ENCODE measurements at regions not wholly inside any gene's neighbourhood (a gene's known extent, or its start where the extent isn't known, plus 50 kb on each side); places are given as distances from the start of the nearest gene placed in this dataset.

DNA sequence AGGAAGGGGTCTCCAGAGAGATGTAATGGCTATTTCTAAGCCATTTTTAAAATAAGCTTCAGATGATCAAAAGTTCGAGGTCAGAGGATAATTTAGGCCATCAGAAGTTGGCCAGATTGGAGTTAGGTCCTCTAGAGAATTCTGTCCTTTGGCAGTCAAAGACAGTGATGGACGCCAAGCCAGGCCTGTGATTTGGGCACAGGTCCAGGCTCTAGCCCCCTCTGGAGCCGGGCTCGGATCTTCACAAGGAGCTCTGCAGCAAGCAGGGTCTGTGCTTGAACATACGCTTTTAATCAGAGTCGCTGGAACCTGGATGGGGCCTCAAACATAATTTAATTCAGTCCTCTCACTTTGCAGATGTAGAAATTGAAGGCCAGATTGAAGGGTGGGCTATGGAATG lies 151.4 kb upstream of the BCL6 start:
- Histone ChIP-seq H3K4me1 (peaks cover 0 to 2% (median 0%) of the 10 kb centered on the region in 6 donors), H3K9me3 (no peaks in the 10 kb centered on the region), H3K4me3 (no peak overlapping the region), H3K27ac (no peak overlapping the region), H3K27me3 (replicated peaks in 1 of 7) (peaks cover 0 to 7% (median 0%) of the 10 kb centered on the region in 7 donors), H3K36me3 (no peaks in the 10 kb centered on the region)
- TF ChIP-seq, protein P1, sequence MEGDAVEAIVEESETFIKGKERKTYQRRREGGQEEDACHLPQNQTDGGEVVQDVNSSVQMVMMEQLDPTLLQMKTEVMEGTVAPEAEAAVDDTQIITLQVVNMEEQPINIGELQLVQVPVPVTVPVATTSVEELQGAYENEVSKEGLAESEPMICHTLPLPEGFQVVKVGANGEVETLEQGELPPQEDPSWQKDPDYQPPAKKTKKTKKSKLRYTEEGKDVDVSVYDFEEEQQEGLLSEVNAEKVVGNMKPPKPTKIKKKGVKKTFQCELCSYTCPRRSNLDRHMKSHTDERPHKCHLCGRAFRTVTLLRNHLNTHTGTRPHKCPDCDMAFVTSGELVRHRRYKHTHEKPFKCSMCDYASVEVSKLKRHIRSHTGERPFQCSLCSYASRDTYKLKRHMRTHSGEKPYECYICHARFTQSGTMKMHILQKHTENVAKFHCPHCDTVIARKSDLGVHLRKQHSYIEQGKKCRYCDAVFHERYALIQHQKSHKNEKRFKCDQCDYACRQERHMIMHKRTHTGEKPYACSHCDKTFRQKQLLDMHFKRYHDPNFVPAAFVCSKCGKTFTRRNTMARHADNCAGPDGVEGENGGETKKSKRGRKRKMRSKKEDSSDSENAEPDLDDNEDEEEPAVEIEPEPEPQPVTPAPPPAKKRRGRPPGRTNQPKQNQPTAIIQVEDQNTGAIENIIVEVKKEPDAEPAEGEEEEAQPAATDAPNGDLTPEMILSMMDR (IDR thresholded peaks at IDR 0.05 in 8 of 11, conservative IDR thresholded peaks at IDR 0.05 in 3 of 11) = no peak
- TF ChIP-seq POLR2A (IDR thresholded peaks at IDR 0.05) (no peak), POLR2AphosphoS5 (IDR thresholded peaks at IDR 0.05) (no peak)
- no peak for DNase-seq
- intact Hi-C loops (cut with DNase I; ENCODE audit: low total_unique reads) = no loop called here
- 75 to 95% (median 84%) methylated on average over 6 of the region's 6 CpGs for WGBS, 5 donors

DNA sequence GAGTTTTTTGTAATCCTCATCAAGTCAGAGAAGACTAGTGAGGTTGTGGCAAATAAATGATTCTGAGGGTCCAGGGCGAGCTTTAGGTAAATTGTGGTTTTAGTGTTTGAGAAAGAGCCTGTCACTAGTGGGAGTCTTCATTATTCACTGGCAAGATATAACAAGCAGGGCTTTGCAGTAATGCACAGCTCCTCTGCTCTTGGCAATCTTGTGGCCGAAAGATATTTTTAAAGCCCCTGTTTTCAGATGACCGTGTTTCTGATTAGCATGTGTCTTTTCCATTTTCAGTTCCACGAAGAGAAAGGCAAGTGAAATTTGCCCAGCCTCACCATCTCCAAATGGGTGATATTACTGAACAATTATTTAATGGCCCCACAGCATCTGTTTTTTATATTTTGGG lies 154.0 kb upstream of the BCL6 start:
- TF ChIP-seq POLR2A (IDR thresholded peaks at IDR 0.05) (no peak), POLR2AphosphoS5 (IDR thresholded peaks at IDR 0.05) (no peak)
- TF ChIP-seq, protein P1 (IDR thresholded peaks at IDR 0.05 in 8 of 11, conservative IDR thresholded peaks at IDR 0.05 in 3 of 11) = no peak
- 79 to 85% (median 81%) methylated on average over 4 of the region's 4 CpGs for WGBS, 5 donors
- Histone ChIP-seq H3K9me3 (no peaks in the 10 kb centered on the region), H3K27ac (no peak overlapping the region), H3K36me3 (no peaks in the 10 kb centered on the region), H3K4me3 (no peak overlapping the region), H3K27me3 (replicated peaks in 1 of 7) (peaks cover 0 to 7% (median 0%) of the 10 kb centered on the region in 7 donors), H3K4me1 (peaks cover 0 to 4% (median 0%) of the 10 kb centered on the region in 6 donors)
- no peak for DNase-seq
- intact Hi-C loops (cut with DNase I; ENCODE audit: low total_unique reads) = no loop called here

DNA sequence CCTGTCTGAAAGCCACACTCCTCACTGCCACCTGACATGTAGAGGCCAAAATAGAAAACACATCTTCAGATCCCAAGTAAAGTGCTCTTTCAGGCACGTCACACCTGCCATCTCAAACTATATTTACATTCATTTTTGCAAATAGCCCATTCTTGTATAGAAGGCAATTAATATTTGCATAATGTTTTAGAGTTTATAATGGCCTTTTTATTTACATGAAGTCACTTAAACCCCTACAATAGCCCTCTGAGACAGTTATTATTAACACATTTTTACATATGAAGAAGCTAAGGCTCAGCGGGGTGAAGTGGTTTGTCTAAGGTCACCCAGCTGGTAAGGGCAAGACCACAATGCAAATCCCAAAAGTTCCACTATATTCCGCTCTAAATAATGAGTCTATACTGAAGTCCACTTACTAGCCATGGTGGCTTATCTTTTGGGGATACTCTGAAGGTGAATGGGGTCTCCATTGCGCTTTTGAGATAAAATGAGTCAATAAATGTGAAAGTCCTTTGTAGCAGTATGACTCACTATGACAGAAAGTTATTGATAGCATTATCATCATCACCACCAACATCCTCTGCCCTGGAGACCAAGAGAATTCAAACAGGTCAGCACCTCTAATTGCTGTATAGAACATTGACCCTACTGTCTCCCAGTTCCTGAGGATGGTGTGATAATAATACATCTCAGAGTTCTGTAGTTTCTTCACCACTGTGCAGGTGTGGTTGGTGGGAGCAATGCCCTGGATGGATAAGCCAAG lies 155.9 kb upstream of the BCL6 start:
- Histone ChIP-seq H3K9me3 (no peaks in the 10 kb centered on the region), H3K27me3 (replicated peaks in 1 of 7) (peaks cover 0 to 7% (median 0%) of the 10 kb centered on the region in 7 donors), H3K36me3 (no peaks in the 10 kb centered on the region), H3K27ac (no peak overlapping the region), H3K4me1 (peaks cover 0 to 4% (median 0%) of the 10 kb centered on the region in 6 donors), H3K4me3 (no peak overlapping the region)
- no peak for TF ChIP-seq POLR2AphosphoS5 (IDR thresholded peaks at IDR 0.05)
- TF ChIP-seq POLR2A (IDR thresholded peaks at IDR 0.05) = no peak
- TF ChIP-seq, protein P1 (IDR thresholded peaks at IDR 0.05 in 8 of 11, conservative IDR thresholded peaks at IDR 0.05 in 3 of 11) = no peak
- no peak for DNase-seq
- intact Hi-C loops (cut with DNase I; ENCODE audit: low total_unique reads) = no loop called here
- 71 to 80% (median 77%) methylated on average over 4 of the region's 4 CpGs for WGBS, 5 donors

DNA sequence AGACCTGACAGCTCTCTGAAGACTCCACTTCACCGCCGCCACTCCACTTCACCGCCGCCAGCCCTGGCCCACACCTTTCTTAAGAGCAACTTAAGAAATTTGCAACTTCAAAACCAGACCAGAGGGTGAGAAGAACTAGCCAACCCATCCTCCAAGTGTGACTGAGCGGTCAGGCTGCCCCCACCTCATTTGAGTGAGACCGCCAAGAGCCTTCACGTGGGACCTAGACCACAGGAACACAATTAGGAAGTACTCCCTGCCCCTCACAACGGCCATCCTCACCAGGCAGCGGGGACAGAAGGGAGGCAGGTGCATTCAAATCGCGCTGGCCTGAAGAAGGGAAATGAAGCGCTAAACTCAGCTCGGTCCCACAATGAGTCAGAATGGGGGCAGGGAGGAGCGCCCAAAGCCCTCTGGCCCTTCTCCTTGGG lies 156.8 kb upstream of the BCL6 start:
- intact Hi-C loops (cut with DNase I; ENCODE audit: low total_unique reads) = no loop called here

More for the DNA sequence above, 156.8 kb upstream of the BCL6 start:
- TF ChIP-seq POLR2AphosphoS5 (IDR thresholded peaks at IDR 0.05) (no peak), POLR2A (IDR thresholded peaks at IDR 0.05) (no peak)
- TF ChIP-seq, protein P1 (IDR thresholded peaks at IDR 0.05 in 8 of 11, conservative IDR thresholded peaks at IDR 0.05 in 3 of 11) = no peak
- Histone ChIP-seq H3K4me1 (peaks cover 0 to 4% (median 0%) of the 10 kb centered on the region in 6 donors), H3K4me3 (no peak overlapping the region), H3K36me3 (no peaks in the 10 kb centered on the region), H3K27me3 (replicated peaks in 1 of 7) (peaks cover 0 to 7% (median 0%) of the 10 kb centered on the region in 7 donors), H3K9me3 (no peaks in the 10 kb centered on the region), H3K27ac (no peak overlapping the region)
- WGBS, 5 donors = 65 to 75% (median 73%) methylated on average over 14 of the region's 14 CpGs
- DNase-seq = no peak

Data from spleen (tissue), 11 donors.